ENCODE measurements at regions not wholly inside any gene's neighbourhood (a gene's known extent, or its start where the extent isn't known, plus 50 kb on each side); places are given as distances from the start of the nearest gene placed in this dataset.

- H2BK120ac ChIP-seq (ENCODE audit: low read depth, low read length) = no peak overlapping the region
- no peaks in the 10 kb centered on the region for H3K9me1 ChIP-seq (ENCODE audit: insufficient read depth, low read length)
- no CpG with 5 or more reads among the region's 4 CpGs for WGBS, 2 experiments (ENCODE audit: extremely low coverage in 2 of 2, insufficient read length in 1 of 2)
- no peaks in the 10 kb centered on the region for H3K27me3 ChIP-seq (ENCODE audit: control insufficient read depth, insufficient read depth, low read length)
- no peak overlapping the region for H4K5ac ChIP-seq (ENCODE audit: low read depth, low read length)
- no peak overlapping the region for H2AK9ac ChIP-seq (replicated peaks; ENCODE audit: low read depth, low read length, poor library complexity)
- in situ Hi-C loops (cut with MboI; ENCODE audit: low sequenced_read_pairs) = no loop called here
- intact Hi-C loops (cut with micrococcal nuclease) = no loop called here
- DNase-seq (no peak), ATAC-seq (ENCODE audit: low read depth) (no peak)
- H3K18ac ChIP-seq (ENCODE audit: low read depth, low read length) = no peak overlapping the region
- H3K27ac ChIP-seq (ENCODE audit: insufficient read depth, low read length) = no peak overlapping the region
- no peak overlapping the region for H3K14ac ChIP-seq (replicated peaks; ENCODE audit: low read depth, low read length)
- no peak overlapping the region for H2BK20ac ChIP-seq (ENCODE audit: low read depth, low read length)
- no peak overlapping the region for H4K91ac ChIP-seq (ENCODE audit: insufficient read depth, low read depth, low read length)
- no peak overlapping the region for H3K4me2 ChIP-seq (ENCODE audit: low read depth, low read length)
- no peak overlapping the region for H2BK5ac ChIP-seq (ENCODE audit: low read depth, low read length, poor library complexity, severe bottlenecking)
- CTCF ChIA-PET = no interaction called here
- no peak for TF ChIP-seq MAFK (IDR thresholded peaks at IDR 0.05; ENCODE audit: low read depth, low read length)
- TF ChIP-seq CEBPB (IDR thresholded peaks at IDR 0.05; ENCODE audit: low read depth, low read length) = peak; percentile 54; the same call in 1 of the 2 replicates
- BruUV-seq (replicated peaks) = no TSS peak
- POLR2A ChIA-PET (ENCODE audit: unreplicated experiment) = no interaction called here
- H2AK5ac ChIP-seq (ENCODE audit: low read depth, low read length) = no peak overlapping the region
- dilution Hi-C loops (cut with HindIII; ENCODE audit: low sequenced_read_pairs, unreplicated experiment) = no loop called here
- H3K56ac ChIP-seq (ENCODE audit: extremely low read depth, insufficient read depth, low read length) = no peak overlapping the region
- H3K4me1 ChIP-seq (ENCODE audit: control insufficient read depth, insufficient read depth, low read length) = no peaks in the 10 kb centered on the region
- H4K20me1 ChIP-seq (ENCODE audit: insufficient read depth, low read length) = no peaks in the 10 kb centered on the region
- no peak overlapping the region for H2AFZ ChIP-seq (replicated peaks; ENCODE audit: low read length, poor library complexity)
- no peak overlapping the region for H4K8ac ChIP-seq (ENCODE audit: low read depth in 2 of 2, low read length in 2 of 2)
- H3K4me3 ChIP-seq (ENCODE audit: insufficient read depth, low read depth, low read length) = no peak overlapping the region
- H2BK15ac ChIP-seq (ENCODE audit: low read depth, low read length) = no peak overlapping the region
- no peaks in the 10 kb centered on the region for H3K36me3 ChIP-seq (ENCODE audit: control insufficient read depth, insufficient read depth, low read length)
- H3K4ac ChIP-seq (ENCODE audit: low read depth, low read length) = no peak overlapping the region
- no peak overlapping the region for H3K9ac ChIP-seq (ENCODE audit: low read depth, low read length)
- no peak overlapping the region for H3K23ac ChIP-seq (ENCODE audit: low read depth, low read length)
- no peaks in the 10 kb centered on the region for H3K9me3 ChIP-seq (ENCODE audit: control insufficient read depth, insufficient read depth, low read length)
- no peaks in the 10 kb centered on the region for H3K79me1 ChIP-seq (ENCODE audit: low read depth in 1 of 2, low read length in 2 of 2)
These were observed 1185.9 kb upstream of the TENM4 start for GRCh38 chr11:80626721-80627120.
